Activated CD8-positive, alpha-beta memory T cell treated with anti-CD3 and anti-CD28 coated beads for 48 hours (primary cell): ENCODE measurements at regions not wholly inside any gene's neighbourhood (a gene's known extent, or its start where the extent isn't known, plus 50 kb on each side); places are given as distances from the start of the nearest gene placed in this dataset.
"Not testable (repeated sequence)": the region's sequence is repeated elsewhere in the genome, so short reads cannot be mapped to it uniquely, and the experiment has no call there.

Source experiments
- DNase-seq, 3 experiments: peaks; one replicate each; pipeline ENCODE4 v3.0.0-alpha.2; 2020; ENCODE audit warnings: low read depth in 2 of 3, low spot score in 2 of 3

DNA sequence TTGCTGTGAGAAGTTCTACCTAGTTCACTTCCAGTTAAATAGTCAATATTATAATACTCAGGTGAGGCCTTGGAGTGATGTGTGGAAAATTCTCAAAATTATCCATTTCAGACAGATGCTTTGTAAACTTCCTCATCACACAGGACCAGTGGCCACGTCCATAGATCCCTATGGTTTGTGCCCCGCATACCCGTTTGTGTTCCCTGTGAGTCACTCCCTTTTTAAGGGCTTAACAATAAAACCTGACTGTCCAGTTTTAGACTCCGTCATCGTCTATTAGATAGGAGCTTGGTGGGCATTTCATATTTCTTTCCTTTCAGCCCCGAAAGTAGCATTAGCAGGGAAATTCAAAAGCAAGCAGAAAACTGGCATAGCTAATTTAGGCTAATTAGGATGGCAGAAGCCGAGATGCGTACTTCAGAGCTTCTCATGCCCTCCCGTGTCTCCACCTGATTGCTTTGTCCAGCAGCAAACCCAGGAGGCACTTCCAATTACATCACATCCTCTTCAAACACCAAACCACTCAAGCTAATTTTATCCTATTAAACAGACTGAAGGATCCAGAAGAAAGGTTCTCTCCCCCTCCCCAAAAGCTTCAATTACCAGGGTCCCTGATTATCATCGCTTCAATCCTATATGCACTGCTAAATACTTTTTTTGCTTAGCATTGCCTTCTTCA is 186.6 kb upstream of the OTX2 start:
- no peak for DNase-seq

DNA sequence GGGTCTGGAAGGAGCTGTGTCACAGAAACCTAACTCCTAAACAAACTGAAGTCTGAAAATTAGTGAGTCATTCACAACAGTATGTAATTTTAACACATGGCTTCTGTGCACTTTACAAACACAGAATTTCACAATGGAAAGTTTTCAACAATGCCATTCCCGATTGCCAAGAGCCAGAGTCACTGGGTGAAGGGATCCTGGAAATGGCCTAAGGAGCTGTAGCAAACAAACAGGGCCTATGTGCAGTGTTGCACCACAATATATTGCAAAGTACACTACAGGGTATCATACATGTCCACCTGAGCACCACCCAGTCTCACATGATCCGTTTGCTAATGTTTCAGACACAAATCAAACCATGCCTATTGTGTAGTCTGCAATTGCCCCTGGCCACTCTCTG is 184.7 kb upstream of the OTX2 start:
- DNase-seq, result no peak

DNA sequence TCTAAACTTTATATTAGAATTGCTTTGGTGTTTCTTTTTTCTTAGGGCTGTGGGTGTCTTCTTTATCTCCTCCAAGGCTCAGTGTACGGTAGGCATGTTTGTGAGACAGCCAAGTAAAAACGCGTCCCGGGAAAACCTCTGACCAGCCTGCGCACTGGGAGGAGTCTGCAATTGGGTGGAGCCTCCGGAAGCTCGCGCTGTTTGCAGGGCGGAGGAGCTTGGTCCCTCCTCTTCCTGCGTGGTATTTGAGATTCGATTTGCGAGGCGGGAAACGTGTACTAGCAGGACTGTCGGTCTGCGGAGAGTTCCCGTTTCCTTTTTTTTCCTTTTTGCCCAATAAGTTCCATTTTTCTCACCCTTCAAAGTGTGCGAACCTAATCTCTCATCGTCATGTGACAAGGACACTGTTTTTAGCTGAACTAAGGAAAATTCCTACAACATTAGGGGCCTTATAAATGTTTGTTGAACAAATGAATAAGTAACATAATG is 182.1 kb upstream of the OTX2 start:
- no peak for DNase-seq

- not testable (repeated sequence) for DNase-seq
These were observed 180.8 kb upstream of the OTX2 start for GRCh38 chr14:56990991-56991627.

DNA sequence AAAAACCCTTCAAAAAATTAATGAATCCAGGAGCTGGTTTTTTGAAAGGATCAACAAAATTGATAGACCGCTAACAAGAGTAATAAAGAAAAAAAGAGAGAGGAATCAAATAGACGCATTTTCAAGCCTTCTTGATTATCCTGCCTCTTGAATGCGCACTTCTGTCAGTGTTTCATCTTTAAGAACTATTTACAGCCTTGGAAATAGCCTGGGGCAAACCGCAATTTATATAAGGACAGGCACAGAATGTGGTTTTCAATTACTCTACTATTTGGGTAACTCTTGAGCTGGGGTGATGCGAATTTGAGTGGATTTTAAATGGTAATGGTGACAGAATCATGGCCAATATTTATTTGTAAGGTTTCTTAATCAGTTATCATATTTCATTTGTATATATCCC is 179.1 kb upstream of the OTX2 start:
- DNase-seq, result no peak

- no peak for DNase-seq
These were observed 169.7 kb upstream of the OTX2 start for GRCh38 chr14:56979936-56980335.

GRCh38 chr14:56976211-56976610 is 165.9 kb upstream of the OTX2 start:
- DNase-seq, result no peak

DNA sequence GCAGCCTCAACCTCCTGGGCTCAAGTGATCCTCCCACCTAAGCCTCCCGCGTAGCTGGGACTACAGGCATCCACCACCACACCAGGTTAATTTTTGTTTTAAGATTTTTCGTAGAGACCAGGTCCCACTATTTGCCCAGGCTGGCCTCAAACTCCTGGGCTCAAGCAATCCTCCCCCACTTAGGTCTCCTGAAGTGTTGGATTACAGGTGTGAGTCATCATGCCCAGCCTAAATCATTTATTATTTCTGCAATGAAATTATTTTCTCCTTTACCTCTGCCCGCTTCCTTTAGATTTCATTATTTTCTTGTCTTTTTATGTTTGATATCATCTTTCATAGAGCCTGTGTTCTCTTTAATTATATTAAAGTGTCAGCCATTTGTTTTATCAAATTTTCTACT is 165.2 kb upstream of the OTX2 start:
- DNase-seq, result no peak

- DNase-seq, result no peak
These were observed 162.7 kb upstream of the OTX2 start for GRCh38 chr14:56972948-56973347.

DNA sequence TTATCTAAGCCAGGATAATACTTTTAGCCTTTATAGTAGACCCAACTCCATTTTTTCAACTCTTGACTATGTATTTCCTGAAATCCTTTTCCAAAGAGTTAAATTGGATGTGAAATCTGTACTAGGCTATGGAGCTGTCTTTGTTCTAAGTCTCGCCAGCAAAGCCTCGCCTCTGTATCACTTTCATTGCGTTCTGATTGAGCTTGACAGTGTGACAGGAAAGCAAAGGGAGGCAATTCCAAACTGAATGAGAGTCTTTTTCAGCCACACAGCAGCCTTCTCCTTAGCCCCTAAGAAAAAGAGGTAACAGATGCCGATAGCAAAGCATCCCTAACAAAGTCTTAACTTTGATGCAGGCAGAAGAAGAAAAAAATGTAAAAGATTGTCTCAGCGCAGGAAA is 154.6 kb upstream of the OTX2 start:
- DNase-seq, result no peak

DNA sequence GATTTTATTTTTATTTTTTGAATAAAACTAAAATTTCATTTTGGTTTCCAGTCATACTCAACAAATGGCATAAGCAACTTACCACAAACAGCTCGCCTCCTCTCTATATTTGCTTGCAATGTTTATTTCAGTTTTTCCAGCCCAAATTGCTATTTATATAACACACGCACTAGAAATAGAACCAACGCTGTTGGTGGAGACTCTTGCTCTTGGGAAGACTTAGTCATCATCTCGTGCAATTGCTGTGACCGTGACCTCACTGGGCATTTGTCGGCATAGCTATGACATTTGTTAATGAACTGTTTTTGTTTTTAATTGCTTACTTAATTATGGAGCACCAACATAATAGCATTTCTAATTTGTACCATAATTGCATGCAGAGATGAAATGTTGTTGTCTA is 153.1 kb upstream of the OTX2 start:
- no peak for DNase-seq

DNA sequence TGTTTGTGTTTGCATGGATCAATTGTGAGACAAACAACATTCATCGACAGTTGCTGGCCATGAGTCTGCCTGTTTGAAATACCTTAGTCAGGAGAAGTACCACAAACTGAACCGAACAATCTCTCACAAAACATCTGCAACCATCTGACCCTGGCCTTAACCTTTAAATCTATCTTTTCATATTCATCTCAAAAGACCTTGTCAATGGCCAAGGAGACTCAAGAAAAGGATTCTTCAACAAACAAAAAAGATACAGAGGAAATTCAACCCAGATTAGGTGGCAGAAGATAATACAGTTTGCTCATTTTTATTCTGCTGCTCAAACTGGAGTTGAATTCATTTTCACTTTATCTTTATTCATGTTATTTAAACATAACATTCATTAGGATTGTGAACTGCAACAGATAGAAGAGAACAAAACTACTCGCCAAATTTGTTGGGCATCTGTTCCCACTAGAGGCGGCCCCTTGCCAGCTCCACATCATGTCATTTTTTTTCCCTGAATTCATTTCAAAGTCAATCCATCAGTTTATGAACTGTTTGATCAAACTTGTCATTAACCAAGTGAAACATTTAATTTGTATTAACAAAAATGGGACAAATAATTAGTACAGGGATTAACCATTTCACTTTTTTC is 152.3 kb upstream of the OTX2 start:
- no peak for DNase-seq

- DNase-seq, result no peak
These were observed 149.6 kb upstream of the OTX2 start for GRCh38 chr14:56959869-56960268.

GRCh38 chr14:56959121-56959520 is 148.8 kb upstream of the OTX2 start:
- no peak for DNase-seq

DNA sequence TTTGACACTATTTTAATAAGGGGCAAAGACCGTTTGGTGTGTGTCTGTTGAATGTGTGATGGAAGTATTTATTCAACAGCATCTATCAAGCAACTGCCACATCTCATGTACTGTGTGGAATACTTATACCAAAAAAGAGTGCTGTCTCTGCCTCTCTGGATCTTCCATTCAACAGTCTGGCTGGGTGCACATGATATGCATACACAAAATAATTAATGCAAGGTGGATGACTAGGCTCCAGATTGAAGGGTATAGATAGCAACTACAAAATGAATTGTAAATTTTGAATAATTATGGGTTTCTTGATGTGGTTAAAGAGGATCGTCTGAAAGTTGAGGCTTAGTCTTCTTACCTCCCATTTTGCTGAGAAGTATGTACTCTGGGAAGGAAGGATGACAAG is 145.9 kb upstream of the OTX2 start:
- no peak for DNase-seq

DNA sequence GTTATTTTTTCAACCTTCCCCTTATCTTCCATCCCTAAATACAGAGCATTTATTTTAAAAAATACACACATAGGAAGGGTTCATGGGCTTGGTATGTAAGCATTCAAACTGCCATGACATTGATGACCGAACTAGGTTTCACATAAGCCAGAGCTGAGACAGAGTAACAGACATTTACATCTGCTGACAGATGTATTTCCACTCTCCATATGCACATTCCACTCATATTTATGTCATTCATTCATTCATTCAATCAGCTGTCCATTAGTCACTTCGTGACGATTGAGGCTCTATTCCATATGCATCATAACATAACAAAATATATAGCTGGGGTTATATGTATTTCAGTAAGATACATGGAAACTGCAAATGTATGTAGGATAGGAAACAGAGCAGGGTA is 145.5 kb upstream of the OTX2 start:
- DNase-seq, result no peak

DNA sequence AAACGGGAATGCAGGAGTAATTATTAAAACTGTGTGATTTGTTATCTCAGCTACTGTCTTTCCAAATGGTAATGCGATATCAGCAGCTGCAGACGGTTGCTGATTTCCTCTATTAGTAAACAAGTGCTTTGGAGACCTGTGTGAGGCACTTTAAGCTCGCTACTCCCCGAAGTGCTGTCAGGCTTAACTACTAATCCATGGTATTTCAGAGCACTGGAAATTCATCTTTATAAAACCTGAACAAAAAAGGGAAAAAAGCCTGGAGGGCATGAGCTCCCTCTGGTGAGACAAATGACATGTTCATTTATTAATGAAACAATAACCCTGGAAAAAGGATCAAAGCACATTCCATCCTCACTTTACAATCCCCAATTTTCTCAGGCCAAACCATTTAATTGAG is 143.6 kb upstream of the OTX2 start:
- no peak for DNase-seq

GRCh38 chr14:56952766-56953473 is 142.6 kb upstream of the OTX2 start:
- no peak for DNase-seq

DNA sequence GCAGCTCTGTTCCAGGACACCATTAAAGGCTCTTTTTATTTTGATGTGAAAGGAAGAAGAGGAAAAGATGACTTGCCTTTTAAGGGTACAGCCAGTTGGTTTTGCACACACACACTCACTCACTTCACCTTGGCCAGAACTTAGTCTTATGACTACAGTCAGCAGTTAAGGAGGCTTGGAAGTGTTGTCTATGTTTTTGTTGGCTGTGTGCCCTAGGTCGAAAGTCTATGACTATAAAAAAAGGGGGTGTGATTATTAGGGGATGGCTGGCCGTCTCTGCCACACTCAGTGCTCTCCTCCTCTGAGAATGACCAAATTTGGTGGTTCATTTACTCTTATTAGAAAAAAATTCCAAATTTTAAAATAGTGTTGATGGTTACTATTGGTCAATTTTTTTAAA is 139.5 kb upstream of the OTX2 start:
- DNase-seq, result no peak

- no peak for DNase-seq
These were observed 135.0 kb upstream of the OTX2 start for GRCh38 chr14:56945291-56945690.

- DNase-seq, result no peak
These were observed 134.1 kb upstream of the OTX2 start for GRCh38 chr14:56944397-56944796.

DNA sequence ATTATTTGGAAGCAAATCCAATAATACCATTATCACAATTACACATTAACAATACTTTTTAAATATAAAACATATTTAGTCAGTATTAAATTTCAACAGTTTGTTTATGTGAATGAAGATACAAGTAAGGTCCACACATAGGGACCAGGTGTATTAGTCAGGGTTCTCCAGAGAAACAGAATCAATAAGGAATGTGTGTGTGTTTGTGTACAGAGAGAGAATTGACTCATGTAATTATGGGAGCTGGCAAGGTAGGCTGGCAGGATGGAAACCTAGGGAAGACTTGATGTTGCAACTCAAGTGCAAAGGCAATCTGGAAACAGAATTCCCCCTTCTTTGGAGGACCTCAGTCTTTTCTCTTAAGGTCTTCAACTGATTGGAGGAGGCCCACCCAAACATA is 123.2 kb upstream of the OTX2 start:
- DNase-seq, result no peak
